Cerebellar nuclear complex (tissue), 1 donor: ENCODE measurements at regions not wholly inside any gene's neighbourhood (a gene's known extent, or its start where the extent isn't known, plus 50 kb on each side); places are given as distances from the start of the nearest gene placed in this dataset.
"Not testable (repeated sequence)": the region's sequence is repeated elsewhere in the genome, so short reads cannot be mapped to it uniquely, and the experiment has no call there.

ENCODE experiments used
- DNase-seq, 2 experiments: peaks; one replicate each; lab custom pipeline; 2025; lab: John Stamatoyannopoulos, UW

- DNase-seq, result no peak
Observed at GRCh38 chr9:106757514-106757913, 105.5 kb upstream of the ZNF462 start.

DNA sequence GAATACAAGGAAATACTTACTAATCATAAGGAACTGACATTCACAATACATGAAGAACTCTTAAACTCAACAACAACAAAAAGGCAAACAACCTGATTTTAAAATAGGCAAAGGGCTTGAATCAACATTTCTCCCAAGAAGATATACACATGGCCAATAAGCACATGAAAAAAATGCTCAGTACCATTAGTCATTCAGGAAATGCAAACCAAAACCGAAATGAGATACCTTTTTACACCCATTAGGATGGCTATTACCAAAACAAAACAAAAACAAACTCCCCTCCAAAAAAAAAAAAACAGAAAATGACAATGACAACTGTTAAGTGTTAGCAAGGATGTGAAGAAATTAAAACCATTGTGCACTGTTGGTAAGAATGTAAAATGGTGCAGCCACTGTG, 104.1 kb upstream of the ZNF462 start:
- DNase-seq, result no peak

GRCh38 chr9:106761493-106761892, 101.5 kb upstream of the ZNF462 start:
- no peak for DNase-seq

DNA sequence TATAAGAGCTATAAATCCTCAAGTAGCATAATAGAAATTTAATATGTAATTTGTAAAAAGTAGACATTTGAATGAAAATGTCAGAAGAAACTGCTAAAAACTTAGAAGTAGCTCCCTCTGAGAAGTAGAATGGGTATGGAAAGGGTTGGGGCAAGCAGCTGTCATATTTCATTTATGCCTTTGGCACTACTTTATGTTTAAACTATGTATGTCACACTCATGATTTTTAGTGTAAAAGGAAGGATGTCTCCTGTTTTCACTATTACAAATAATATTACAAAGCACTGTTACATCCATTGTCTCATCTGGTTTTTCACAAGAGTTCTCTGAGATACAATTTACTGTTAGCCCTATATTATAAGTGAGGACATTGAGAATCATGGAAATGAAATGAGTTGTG, 96.3 kb upstream of the ZNF462 start:
- DNase-seq, result no peak

DNA sequence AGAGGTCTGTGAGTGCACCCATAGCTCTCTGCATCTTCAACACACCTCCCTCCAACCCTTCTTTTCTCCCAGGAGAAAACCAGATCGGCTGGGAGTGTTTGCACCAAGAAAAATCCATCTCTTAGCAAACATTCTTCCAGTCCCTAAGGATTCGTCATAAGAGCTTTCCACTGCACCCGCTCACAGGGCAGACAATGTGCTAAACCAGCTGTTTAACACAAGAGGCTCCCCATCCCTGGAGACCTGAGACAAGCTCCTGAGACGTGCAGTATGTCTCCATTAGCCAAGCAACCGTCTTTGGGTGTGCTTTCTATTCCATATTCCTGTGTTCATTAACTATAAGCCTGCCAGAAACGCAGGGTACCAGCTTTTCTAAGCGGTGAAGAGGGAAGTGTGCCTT, 93.6 kb upstream of the ZNF462 start:
- no peak for DNase-seq

DNA sequence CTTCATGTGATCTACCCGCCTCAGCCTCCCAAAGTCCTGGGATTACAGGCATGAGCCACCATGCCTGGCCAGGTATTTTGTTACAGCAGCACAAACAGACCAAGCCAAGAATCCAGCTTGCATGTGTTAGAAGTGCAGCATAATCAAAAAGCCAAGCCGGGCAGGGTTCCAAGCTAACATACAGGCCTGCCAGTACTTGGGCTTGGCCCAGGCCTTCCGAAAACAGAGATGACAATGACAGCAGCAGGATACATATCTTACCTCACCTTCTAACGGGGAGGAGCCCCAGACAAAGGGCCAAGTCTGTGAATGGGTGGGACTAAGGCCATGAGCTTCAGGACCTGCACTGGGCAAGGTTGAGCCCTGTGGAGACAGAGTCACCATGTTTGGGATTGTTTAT, 91.4 kb upstream of the ZNF462 start:
- DNase-seq, result no peak

DNA sequence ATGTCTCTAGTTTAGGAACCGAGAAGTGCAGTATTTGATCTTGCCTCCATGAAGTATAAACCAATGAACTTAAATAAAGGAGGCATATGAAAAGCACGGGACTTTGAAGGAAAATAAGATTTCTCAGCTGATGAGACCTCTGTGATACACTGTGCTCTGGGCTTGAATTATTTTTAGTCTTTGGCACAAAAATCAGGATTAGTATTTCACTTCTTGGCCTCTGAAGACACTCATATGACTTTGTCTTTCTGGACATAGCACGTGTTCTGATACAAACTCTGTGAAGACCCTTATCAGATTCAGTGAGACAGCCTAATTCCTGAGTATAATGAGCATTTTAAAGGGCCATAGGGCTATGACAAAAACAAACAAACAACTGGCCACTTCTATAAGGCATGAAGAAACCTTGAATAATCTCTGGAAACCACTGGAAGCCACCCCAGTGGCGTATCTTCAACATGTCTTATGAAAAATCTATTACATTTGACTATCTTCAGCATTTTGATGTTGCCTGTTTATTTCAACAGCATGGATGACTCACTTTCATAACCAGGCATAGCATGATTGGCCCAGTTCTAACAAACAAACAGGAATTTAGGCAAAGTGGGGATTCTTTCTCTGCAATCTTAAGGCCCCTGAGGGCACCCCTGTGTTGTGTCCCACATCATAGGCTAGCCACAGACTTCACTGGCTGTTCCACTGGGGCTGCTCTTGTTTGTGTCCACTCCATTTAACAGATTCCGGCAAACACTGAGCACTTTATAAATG, 90.3 kb upstream of the ZNF462 start:
- DNase-seq, result no peak

DNA sequence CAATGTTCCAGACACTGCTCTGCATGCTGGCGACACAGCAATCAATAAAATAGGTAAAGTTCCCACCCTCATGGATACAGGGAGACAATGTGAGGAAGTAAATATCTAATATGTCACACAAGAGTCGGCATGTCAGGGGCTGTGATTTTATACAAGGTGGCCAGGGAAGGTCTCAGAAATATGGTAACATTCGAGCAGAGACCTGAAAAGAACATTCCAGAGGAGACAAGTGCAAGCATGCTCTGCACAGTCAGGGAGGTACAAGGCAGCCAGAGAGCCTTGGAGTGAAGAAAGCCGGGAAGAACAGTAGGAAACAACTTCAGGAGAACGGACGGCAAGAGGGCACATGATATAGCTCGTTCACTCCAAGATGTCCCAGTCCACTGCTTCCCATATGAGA, 89.2 kb upstream of the ZNF462 start:
- no peak for DNase-seq

DNA sequence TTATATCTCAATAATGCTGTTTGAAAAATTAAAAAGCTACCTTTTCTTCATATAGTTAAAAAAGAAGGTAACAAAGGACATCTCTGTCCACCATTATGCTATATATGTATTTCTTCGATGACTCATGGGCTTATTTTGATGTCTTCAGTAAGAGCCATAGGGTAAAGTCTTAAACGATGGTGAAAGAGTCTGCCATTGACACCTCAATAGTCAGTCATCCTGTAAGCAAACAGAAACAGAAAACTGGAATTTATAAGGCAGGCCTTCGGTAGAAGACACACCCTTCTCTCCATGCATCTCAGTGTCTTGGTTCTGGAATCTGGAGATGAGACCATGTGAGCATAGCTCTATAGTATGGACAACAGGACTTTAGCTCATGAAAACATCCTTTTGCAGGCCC, 87.0 kb upstream of the ZNF462 start:
- no peak for DNase-seq

DNA sequence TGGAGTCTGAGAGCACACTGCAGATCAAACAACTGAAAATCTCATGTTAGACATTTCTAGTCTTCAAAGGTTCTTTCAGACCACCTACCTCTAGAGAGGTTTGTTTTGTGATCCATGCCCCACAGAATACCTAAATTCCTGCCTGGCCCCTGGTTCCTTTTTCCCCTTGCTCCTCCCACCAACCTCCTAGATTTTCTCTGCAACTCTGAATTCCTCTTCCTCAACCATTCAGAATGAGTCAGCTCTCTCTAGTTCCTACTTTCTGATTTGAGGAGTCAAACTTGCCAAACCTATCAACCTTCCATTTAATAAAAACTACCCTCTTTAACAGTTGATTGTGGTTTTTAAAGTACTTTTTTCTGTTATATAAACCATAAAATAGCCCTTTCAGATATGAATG, 83.2 kb upstream of the ZNF462 start:
- DNase-seq, result no peak

- DNase-seq, result no peak
Observed at GRCh38 chr9:106783121-106783520, 79.8 kb upstream of the ZNF462 start.

- DNase-seq, result no peak
Observed at GRCh38 chr9:106784076-106784475, 78.9 kb upstream of the ZNF462 start.

DNA sequence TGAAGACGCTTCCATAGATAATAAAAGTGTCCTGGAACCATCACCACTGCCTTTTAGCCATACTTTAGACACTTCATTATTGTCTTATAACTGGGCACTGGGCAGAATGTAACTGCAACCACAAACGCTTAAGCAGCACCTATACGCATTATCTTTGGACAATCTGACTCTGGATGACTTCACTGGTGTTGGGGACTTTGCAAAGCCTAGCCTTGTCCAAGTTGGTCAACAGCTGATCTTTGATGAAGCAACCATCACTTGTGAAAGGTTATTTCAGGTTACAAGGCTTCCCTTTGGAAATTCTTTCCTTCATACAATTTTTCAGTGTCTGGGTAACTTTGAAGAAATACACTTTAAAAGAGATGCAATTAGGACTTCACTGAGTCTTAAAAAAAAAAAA, 77.8 kb upstream of the ZNF462 start:
- DNase-seq, result no peak

GRCh38 chr9:106788021-106788420, 74.9 kb upstream of the ZNF462 start:
- DNase-seq, result not testable (repeated sequence)

- DNase-seq, result no peak
Observed at GRCh38 chr9:106795031-106795430, 67.9 kb upstream of the ZNF462 start.

DNA sequence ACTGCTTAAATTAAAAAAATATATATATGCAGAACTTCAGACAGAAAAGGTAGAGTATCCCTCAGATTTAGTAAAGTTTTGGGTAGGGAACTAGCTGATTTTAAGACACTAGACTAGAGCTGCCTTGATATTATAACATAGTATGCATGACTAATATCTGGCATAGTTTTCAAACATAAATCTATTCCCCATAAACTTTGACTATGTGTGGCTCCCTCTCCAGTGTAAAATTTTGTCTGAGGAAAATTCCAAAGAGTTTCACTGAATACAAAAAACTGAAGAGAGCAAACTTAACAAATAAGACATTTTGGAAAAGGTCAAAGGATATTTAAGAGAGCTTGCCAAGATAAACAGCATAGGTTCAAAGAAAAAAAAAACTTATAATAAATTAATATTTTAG, 66.2 kb upstream of the ZNF462 start:
- no peak for DNase-seq

GRCh38 chr9:106797299-106797698, 65.7 kb upstream of the ZNF462 start:
- DNase-seq, result no peak

DNA sequence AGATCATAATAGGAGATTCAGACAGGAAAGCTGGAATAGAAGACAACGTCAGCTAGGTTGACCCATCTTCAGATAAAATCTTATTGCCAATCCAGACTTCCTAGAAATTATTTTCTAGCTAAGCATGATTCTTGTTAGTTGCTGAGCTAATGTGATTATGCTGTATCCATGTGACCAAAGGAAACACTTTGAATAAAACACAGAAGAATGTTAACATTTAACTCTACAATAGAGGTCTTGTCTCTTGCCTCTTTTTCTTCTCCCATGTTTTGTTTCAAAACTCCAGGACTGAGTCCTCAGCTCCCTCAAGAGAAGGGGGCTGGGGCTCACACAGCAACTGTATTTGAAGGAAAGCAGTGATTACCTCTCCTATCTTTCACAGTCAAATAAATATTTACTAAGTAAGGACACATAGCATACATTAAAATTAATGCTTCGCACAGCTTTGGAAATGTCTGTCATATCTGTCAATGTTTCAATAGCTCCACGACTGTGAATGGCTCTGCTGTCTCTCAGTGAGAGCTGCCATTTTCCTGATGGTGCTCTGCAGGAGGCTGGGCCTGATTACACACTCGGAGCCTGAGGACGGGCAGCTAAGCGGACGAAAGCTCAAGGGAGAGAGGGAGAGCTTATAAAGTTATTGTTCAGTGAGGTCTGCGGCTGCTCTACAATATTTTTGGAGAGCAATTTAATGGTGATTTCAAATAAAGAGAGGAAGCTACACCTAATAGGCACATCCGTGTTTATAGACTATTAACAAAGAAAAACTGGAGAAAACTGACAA, 64.8 kb upstream of the ZNF462 start:
- no peak for DNase-seq

- DNase-seq, result no peak
Observed at GRCh38 chr9:106799152-106799551, 63.8 kb upstream of the ZNF462 start.

DNA sequence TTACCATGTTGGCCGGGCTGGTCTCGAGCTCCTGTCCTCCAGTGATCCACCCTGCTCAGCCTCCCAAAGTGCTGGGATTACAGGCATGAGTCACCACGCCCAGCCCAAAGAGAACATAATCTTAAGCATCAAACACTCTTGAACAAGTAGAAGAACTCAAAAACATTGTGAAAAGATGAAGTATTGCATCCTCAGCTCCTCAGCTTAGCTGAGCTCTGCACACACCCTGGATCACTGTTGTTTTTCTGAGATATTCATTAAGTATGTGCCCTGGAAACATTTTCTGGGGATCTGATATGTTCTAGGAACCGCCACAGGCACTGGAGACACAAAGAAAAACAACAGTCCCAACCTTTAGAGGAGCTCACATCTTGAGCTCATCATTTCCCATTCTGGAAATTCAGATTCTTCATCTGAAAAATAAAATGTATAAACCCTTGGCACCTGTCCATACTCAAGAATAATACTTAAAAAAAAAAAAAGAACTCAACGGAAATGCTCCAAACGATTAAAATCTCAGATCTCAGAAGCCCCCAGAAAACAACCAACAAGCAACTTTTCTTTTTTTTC, 62.2 kb upstream of the ZNF462 start:
- no peak for DNase-seq

- DNase-seq, result no peak
Observed at GRCh38 chr9:106801816-106802215, 61.1 kb upstream of the ZNF462 start.
